ENCODE measurements at regions not wholly inside any gene's neighbourhood (a gene's known extent, or its start where the extent isn't known, plus 50 kb on each side); places are given as distances from the start of the nearest gene placed in this dataset.

DNA sequence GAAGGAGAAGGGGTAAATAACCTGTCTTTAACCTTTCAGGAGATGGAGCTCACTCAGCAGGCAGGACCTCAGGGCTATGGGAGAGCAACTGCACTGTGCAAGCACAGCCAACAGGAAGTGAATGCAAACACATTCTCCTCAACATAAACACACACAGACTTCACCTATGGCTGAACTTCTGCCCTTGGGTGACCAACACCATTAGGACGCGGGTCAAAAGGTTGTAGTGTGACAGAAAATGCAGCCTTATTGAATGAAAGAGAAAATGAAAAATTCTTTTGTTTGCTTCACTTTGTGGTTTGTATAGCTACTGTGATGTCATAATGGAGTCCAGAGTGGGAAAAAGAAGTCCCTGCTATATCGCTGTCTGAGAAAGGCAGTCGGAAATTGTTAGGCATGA lies 323.0 kb downstream of the NDFIP2 start:
- no peak for DNase-seq

DNA sequence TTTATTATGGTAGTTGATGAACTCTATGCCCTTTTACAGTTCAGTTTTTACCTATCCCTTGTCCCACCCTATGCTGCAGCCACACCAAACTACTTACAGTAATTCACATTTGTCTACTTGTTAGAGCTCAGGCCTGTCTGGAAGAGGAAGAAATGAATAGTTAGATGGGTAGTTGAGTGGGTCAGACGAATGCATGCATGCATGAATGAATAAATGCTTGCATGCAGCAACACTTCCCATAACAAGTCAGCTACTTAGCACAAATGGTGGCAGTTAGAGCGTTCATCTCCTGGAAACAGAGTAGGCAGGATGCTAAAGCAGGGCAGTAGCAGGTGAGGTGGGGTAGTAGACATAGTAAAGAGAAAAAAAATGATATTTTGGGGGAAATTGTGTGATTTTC lies 322.3 kb downstream of the NDFIP2 start:
- no peak for DNase-seq

DNA sequence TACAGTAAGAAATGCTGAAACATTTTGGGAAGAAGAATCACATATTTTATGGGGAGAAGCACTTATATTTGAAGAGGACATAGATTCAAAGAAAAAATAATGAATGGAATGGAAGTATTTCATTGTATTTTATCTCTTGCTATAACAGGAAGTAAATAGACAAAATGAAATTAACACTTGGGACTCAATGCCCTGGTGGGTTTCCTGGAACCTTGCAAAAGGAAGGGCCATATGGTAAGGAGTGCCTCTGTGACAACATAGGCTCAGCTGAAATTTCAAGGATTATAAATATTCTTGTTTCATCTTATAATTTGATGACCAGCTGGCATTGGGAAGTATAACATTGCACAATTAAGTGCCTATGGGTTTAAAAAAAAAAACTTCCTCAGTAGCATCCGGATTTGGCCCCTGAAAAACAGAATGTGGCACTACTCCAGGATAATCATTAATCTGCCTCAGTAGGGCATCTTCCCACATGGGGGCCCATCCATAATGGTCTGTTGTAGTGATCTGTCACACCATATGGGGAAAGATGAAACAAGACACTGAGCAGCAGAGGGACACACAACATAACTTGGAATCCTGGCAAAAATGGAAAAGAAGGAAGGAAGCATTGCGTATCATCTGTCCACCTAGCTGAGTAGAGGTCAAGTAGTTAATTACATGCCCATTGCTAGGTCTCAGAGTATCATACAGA lies 321.6 kb downstream of the NDFIP2 start:
- DNase-seq: no peak

DNA sequence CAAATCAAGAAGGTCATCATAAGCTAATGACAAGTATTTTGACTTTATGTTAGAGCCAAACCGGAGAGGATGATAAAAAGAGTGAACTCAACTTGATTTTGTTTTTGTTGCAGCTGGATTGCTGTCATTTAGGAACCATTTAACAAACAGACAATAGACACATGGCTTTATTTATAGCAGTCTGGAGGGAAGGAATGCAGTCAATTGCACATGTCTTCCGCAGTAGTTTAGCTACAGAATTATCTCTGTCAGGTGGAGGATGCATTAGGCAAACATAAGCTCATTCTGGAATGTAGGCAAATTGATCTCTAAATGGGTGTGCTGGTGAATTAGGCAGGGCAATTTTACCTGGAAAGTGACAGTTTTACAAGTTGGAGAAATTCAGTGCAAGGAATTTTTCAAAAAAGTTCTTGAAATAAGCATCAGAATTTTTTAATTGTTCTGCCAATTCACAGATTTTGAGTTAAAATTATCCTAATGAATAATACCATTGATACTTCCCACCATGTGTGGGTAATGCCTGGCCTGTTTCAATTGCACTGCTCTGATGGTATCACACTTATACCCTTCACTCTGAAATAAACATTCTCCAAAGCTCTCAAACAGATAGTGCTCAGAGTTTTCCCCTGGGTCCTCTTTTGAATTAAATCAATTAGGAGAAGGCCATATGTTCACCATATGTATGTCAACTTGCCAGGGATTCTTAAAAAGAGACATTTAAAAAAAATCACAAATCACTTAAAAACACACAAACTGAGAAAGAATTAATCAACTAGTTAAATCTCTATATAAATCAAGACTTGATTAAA lies 318.3 kb downstream of the NDFIP2 start:
- no peak for DNase-seq

DNA sequence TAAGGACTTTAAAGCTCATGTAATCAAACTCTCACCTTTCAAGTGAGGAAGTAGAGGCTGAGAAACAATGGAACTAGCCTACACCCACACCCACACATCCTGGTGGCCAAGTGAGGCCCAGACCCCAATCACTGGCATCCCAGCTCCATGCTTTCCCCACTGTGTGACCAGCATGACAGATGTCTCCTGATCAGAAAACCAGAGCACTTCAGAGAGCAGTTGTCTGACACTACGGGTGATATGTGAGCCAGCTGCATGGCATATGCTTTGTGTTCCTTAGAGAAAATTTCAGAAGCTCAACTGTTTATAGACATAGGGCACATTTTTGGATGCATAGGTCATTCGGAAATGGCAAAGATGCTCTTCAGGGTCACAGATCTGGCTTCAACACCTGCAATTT lies 315.2 kb downstream of the NDFIP2 start:
- DNase-seq: no peak

DNA sequence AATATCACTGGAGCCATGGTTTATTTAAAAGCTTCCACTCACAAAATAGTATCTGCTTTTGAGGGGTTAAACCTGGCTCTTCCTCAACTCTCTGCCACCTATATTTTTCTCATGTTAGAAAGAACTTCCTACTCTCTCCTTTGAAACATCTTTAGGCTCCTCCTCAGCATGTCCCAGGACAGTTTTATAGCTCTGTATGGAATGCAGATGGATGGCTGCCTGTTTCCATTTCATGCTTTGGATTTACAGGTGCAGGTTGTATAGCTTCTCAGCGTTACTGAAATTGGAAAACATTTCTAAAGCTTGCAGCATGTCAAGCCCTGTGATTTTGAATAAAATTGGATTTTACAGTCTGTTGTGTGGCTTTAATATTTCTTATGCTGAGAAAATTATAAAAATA lies 314.0 kb downstream of the NDFIP2 start:
- no peak for DNase-seq

DNA sequence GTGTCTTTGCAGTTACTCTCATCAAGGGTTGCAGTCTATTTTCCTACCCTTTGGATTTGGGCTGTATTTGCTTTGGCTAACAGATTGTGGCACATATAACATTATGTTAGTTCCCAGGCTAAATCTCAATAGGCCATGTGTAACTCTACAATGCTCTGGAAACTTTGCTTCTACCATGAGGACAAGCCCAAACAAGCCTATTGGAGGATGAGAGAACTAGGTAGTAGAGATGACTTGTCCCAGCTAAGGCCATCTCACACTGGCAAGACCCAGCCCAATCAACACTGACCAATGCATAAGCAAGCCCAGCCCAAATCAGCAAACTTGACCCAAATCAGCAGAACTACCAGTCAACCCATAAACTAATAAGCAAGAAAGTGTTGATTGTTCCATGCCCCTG lies 311.8 kb downstream of the NDFIP2 start:
- no peak for DNase-seq

DNA sequence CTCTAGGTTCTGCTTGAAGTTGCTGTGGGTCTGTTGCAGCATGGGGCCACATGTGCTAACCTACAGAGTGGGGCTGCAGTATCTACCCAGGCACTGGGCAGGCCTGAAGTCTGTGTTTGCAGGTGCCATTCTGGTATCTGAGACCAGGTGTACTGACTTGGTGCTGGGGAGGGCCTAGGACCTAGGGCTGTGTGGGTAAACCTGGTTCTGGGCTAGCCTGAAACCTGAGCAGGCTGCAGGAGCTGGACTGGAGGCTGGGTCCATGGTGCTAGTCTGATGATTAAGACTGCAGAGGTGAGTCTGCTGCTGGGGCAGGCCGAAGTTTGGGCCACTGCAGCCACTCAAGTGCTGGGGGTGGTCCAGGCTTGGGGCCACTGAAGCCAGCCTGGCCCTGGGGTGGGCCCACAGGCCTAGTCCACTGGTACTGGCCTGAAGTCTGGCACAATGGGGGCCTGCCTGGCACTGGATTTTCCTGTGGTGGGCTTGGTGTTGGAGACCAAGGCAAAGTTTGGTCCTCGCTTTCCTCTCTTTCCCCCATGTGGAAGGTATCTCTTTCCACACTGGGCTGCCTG lies 310.6 kb downstream of the NDFIP2 start:
- DNase-seq: no peak

DNA sequence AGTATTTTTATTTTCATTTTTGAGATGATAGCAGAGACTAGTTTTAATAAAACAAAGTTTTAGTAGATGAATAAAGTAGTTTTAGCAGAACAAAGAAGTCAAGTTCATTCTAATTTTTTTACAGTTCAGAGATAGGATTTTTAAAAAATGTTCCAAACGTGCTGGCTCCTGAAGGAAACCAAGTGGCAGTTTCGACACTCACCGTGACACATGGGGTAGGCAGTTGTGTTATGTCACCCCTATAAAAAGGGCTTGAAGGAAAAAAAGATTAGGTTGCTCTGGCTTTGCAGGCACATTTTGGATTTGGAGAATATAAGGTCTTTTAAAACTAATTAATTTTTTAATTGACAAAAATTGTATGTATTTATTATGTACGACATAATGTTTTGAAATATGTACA lies 305.2 kb downstream of the NDFIP2 start:
- no peak for DNase-seq

DNA sequence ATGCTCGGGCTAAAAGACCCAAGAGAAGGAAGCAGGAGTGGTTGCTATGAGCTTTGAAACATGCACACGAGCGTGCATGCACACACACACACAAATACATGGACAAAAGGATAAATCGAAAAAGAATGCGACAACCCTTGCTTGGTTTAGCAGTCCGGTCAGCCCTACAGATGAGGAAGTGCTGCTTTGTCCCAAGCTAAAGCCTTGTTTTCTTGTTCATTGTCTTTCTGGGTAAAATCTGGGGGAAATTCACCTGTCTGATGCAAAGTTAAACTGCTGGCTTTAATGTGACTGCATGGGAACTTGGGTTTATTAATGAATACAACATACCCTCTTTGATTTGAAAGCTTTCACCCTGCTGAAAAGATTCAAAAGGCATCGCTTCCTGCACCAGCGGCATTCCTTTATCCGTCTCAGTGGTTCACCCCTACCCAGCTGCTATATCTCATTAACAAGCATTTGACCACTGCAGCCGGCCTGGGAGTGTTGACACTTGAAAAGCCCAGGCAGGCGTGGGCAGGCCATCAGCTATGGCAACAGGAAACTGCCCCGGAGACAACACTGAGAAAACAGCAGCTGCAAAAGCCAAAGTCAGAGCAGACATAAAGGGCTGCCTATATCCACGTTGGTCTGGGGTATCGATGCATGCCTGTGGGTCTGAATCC lies 301.7 kb downstream of the NDFIP2 start:
- DNase-seq: no peak

DNA sequence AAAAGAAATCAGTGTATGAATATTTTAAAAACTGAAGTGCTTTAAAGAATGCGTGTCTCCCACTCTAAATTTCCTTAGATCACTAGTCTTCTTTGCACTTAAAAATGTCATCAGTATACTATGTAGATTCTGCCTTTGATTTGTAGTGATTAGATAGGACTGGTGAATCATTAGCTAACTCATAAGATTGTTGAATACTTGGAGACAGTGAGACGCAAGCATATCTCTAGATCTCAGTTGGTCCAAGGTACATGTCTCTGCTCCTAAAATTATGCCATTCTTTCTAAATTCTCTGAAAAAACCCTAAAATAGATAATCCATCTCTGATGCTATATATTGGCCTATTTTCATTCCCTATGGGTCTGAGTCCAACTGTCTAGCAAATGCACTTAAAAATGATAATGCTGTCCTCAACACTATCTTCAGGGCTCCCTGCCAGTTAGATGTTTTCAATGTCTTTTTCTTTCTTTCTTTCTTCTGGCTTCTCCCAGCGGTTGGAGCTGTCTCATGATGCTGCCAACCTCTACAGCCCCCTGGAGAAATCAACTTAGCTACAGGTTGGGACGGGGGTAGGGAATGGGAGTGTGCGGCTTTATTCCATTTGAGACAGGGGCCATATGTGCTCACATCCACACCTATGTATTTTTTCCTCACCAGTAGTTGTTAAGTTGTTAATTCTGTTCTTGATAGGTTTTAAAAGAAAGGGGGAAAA lies 301.0 kb downstream of the NDFIP2 start:
- no peak for DNase-seq

DNA sequence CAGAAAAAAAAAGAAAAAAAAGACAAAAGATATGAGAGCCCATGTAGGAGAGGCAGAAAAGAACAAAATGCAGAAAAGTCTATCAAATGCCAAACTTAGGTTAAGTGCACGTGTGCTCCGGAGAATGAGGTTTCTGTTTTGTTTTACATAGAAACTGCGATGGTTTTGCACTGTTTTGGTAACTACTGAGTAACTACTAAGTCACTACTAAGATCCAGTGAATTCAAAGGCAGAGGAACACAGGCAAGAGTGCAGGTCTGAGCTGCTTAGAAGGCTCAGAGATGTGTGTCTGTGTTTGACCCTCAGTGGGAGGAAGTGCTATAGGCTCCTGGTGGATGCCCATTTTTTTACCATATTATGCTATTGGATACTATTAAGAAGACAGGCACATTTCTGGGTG lies 299.3 kb downstream of the NDFIP2 start:
- no peak for DNase-seq

DNA sequence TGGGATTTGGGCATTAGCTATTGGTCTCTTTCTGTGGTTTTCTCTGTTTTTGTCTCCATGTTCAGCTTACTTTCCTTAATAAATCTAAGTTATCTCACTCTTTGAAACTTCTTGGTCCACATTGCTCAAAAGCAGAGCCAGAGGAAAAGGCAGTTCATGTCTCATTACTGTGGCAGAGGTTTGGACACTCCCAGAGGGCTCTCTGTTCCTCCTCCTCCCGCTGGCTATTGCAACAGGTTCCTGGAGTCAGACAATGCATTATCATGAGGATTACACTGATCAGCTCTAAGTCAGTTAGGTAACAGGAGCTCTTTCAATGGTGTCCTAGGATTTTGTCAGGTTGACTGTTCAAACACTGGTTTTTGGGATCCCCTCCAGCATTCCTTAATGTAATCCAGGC lies 298.8 kb downstream of the NDFIP2 start:
- DNase-seq: no peak

DNA sequence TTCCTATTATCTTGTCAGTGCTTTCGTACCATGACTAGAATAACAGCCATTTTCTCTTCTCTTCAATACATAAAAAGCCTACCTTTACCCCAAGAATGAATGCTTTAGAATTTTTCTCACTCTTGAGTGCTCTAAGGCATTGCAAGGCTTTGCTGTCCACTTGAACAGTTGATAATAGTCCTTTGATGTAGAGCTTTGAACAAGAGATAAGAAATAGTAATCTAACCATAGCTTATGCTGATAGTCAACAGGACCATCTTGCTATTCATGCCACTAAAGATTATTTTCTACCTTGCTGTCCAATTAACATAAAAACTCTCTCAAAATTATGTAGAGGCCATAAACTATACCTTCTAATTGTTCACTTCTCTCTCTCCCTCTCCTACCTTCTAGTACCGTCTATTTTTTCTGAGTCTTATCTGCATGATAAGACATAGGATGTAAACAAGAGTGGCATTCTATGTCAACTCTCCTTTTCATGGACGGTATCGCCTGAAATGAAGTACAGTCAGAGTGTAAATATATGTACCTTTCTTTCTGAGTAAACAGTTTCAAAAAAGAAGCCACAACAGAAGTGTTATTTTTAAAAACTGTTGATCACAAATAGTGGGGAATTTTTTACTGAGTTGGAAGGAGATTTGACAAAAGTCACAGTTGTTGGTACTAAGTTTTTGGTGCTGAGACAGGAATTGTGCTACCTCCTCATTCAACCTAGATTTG lies 297.9 kb downstream of the NDFIP2 start:
- no peak for DNase-seq

DNA sequence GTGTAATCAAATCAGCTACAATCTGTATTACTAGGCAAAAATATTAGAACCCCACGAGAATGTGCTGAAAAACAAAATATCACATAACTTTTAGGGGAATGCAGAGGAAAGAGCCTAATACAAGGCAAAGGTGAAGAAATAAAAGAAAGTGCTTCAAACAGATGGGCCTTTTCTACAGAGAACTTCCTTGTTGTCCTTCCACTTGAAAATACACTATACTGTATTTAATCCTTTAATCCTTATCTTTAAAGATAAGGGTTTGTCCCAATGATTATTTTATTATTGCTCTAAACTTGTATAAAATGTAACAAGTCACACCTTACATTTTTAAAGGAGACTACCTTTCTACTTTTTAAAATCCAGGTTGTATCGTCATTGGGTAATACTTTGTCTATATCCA lies 296.5 kb downstream of the NDFIP2 start:
- DNase-seq: no peak

DNA sequence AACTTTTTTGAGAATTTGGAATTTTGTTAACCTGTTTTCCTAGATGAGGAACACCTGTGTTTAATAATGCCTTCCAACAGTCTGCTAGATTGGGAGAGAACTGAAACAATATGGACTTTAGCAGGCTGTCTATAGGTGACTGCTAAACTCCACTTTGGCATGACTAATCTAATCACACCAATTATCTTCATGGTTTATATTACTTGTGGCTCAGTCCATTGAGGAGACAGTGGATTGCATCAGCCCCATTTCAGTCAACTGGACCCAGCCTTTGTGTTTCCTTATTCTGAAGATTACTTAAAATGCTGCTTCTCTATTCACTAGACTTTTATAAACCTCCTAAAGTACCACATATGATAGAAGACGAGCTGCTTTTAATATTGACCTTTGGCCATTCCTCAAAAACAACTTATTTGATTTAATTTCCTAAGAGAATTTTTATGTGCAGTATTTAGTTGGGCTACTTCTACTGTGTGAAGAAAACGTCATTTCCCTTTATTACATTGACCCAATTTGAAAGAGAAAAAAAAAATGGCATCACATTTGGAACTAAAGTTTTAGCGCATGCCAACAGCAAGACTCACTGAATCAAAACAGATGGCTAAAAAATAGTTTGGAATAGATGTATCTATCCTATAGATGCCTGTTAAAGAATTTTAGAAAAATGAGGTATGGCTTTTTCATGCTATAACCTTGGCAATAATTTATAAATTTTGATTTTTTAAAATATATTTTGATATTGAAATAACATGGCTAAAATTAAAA lies 295.8 kb downstream of the NDFIP2 start:
- peak; percentile 26 for DNase-seq

DNA sequence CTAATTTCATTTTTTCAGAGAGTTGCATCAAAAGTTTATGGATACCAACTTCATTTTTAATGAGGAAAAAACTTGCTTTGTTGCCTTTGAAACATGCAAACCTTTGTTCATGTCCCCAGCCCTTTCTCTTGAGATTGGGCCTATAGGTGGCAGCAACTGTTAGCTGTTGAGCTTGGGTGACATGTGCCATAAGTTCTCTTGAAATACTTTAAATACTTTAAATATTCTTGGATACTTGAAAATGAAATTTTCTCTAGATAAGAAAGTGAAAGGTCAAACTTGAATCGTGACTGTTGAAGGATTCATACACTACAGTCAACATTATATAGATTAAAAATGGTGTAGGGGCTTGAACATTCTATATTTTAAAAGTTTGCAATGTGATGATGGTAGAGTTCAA lies 294.9 kb downstream of the NDFIP2 start:
- DNase-seq: peak; percentile 44

DNA sequence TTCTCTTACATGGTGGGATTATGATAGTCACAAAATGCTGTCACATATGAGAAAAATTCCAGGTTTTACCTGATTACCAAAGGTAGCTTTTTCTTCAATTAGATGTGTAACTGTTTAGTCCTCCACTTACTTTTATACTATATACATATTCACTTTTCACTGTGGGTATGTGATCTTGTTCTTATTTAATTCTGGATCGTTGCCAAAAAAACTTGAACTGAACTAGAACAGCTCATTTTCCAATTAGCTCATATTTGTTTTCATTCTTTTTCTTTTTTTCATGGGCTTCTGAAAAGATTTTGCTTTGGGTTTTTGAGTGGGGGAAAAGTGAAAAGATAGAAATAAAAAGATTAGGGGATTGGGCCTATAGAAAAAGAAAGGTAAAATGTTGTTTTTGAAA lies 291.9 kb downstream of the NDFIP2 start:
- no peak for DNase-seq

DNA sequence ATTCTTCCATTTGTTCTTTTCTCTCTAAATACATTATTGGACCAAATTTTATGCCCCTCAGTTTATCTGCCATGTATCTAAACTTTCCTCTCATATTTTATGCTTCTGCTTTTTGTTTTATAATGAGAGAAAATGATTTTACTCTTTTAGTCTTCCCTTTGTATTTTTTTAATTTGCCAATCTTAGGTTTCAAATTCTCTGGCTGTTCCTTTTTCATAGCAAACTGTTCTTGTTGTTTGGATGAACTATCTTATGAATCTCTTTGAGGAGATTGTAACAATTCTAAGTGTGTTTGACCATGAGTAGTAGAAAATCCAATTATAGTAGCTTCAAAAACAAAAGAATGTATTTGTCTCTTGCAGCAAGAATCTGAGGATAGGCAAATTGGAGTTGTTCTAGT lies 290.5 kb downstream of the NDFIP2 start:
- DNase-seq: no peak

DNA sequence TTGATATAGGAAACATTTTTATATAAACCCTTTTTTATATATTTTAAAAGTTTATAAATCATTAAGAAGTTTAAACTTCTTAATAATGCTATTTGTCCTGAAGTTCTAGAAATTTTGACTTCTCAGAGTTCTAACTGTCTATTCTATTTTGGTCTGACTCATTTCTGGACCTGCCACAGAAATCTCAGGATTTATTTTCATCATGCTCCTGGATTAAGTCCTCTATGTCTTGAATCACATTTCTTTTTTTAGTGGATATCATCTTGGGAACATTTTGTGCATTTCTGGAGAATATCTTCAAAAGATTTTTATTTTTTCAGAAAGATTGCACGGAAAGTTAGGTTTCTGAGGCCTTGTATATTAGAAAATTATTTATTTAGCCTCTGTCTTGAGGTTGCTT lies 289.1 kb downstream of the NDFIP2 start:
- no peak for DNase-seq

DNA sequence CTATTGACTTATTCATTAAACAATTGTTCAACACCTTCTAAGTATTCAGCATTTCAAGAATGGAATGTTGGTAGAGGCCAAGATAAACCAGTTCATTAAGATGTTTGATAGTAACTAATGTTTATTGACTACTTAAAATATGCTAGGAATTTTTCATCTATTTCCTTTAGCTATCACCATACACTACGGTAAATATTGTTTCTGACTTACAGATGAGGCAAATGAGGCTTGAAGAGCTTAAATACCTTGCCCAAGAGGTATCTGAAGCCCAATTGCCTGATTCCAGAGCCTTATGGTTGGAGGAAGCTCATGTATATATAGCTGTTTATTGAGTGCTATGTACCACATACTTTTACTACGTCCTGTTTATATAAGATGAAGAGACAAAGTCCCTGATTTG lies 286.2 kb downstream of the NDFIP2 start:
- DNase-seq: no peak

DNA sequence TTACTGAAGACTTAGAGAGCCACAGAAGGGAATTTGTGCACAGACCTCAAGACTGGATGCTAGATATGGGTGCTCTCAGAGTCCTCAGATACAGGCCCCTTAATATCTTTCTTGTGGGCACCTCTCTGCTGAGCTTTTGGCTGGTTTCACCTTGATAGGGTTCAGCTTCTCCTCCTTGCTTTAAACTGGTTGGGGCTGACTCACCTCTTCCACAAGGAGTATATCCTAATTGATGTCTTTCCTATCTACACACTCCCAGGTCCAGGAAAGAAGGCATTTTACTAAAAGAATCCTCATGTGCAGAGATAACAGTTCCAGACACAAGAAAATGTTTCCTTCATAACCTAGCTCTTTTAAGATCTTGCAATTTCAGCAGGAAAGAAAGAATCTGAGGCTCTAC lies 284.4 kb downstream of the NDFIP2 start:
- DNase-seq: no peak

Data from hematopoietic multipotent progenitor cell treated with erythropoietin and hydrocortisone succinate and interleukin-3 and kit ligand, for 6 days (in vitro differentiated cells).